ENCODE measurements at regions not wholly inside any gene's neighbourhood (a gene's known extent, or its start where the extent isn't known, plus 50 kb on each side); places are given as distances from the start of the nearest gene placed in this dataset.
"Not testable (repeated sequence)": the region's sequence is repeated elsewhere in the genome, so short reads cannot be mapped to it uniquely, and the experiment has no call there.

- Mint-ChIP-seq H3K36me3 (ENCODE audit: unreplicated experiment) (no peaks in the 10 kb centered on the region), H3K27me3 (ENCODE audit: unreplicated experiment) (no peaks in the 10 kb centered on the region), H3K27ac (ENCODE audit: unreplicated experiment) (no peak overlapping the region), H3K9me3 (ENCODE audit: unreplicated experiment) (no peaks in the 10 kb centered on the region), H3K4me3 (ENCODE audit: unreplicated experiment) (no peak overlapping the region), H3K4me1 (ENCODE audit: low read depth, unreplicated experiment) (no peaks in the 10 kb centered on the region)
- no peak for DNase-seq
- no peak for TF ChIP-seq CTCF (IDR thresholded peaks at IDR 0.05; ENCODE audit: partially characterized antibody, unreplicated experiment)
Measured at GRCh38 chr6:82524031-82524430, 160.4 kb downstream of the TPBG start.

GRCh38 chr6:82525775-82526495 is 162.3 kb downstream of the TPBG start:
- no peak for TF ChIP-seq CTCF (IDR thresholded peaks at IDR 0.05; ENCODE audit: partially characterized antibody, unreplicated experiment)
- no peak overlapping the region for H3K4me3 Mint-ChIP-seq (ENCODE audit: unreplicated experiment)
- DNase-seq, result no peak
- H3K4me1 Mint-ChIP-seq (ENCODE audit: low read depth, unreplicated experiment), result peaks cover 2% of the 10 kb centered on the region
- H3K27ac Mint-ChIP-seq (ENCODE audit: unreplicated experiment), result no peak overlapping the region
- H3K27me3 Mint-ChIP-seq (ENCODE audit: unreplicated experiment), result no peaks in the 10 kb centered on the region
- H3K36me3 Mint-ChIP-seq (ENCODE audit: unreplicated experiment), result no peaks in the 10 kb centered on the region
- H3K9me3 Mint-ChIP-seq (ENCODE audit: unreplicated experiment), result no peaks in the 10 kb centered on the region

- not testable (repeated sequence) for H3K27me3 Mint-ChIP-seq (ENCODE audit: unreplicated experiment)
- H3K27ac Mint-ChIP-seq (ENCODE audit: unreplicated experiment), result peak overlapping the region; percentile 53
Measured at GRCh38 chr6:82529960-82530460, 166.4 kb downstream of the TPBG start.

GRCh38 chr6:82534876-82535275 is 171.3 kb downstream of the TPBG start:
- H3K9me3 Mint-ChIP-seq (ENCODE audit: unreplicated experiment), result no peaks in the 10 kb centered on the region
- H3K36me3 Mint-ChIP-seq (ENCODE audit: unreplicated experiment), result no peaks in the 10 kb centered on the region
- H3K4me1 Mint-ChIP-seq (ENCODE audit: low read depth, unreplicated experiment), result peaks cover 3% of the 10 kb centered on the region
- H3K4me3 Mint-ChIP-seq (ENCODE audit: unreplicated experiment), result no peak overlapping the region
- DNase-seq, result no peak
- no peak overlapping the region for H3K27ac Mint-ChIP-seq (ENCODE audit: unreplicated experiment)
- no peak for TF ChIP-seq CTCF (IDR thresholded peaks at IDR 0.05; ENCODE audit: partially characterized antibody, unreplicated experiment)
- H3K27me3 Mint-ChIP-seq (ENCODE audit: unreplicated experiment), result peaks cover 2% of the 10 kb centered on the region

More at GRCh38 chr6:82529960-82530460, 166.4 kb downstream of the TPBG start:
- not testable (repeated sequence) for H3K36me3 Mint-ChIP-seq (ENCODE audit: unreplicated experiment); H3K4me1 Mint-ChIP-seq (ENCODE audit: low read depth, unreplicated experiment); DNase-seq; H3K9me3 Mint-ChIP-seq (ENCODE audit: unreplicated experiment); H3K4me3 Mint-ChIP-seq (ENCODE audit: unreplicated experiment)

- not testable (repeated sequence) for H3K36me3 Mint-ChIP-seq (ENCODE audit: unreplicated experiment); H3K27me3 Mint-ChIP-seq (ENCODE audit: unreplicated experiment); H3K4me3 Mint-ChIP-seq (ENCODE audit: unreplicated experiment); H3K27ac Mint-ChIP-seq (ENCODE audit: unreplicated experiment); H3K4me1 Mint-ChIP-seq (ENCODE audit: low read depth, unreplicated experiment); H3K9me3 Mint-ChIP-seq (ENCODE audit: unreplicated experiment); DNase-seq
Measured at GRCh38 chr6:82549480-82549879, 185.9 kb downstream of the TPBG start.

GRCh38 chr6:82551311-82551710 is 187.7 kb downstream of the TPBG start:
- not testable (repeated sequence) for H3K36me3 Mint-ChIP-seq (ENCODE audit: unreplicated experiment); H3K27ac Mint-ChIP-seq (ENCODE audit: unreplicated experiment); H3K4me1 Mint-ChIP-seq (ENCODE audit: low read depth, unreplicated experiment); H3K9me3 Mint-ChIP-seq (ENCODE audit: unreplicated experiment); H3K27me3 Mint-ChIP-seq (ENCODE audit: unreplicated experiment); H3K4me3 Mint-ChIP-seq (ENCODE audit: unreplicated experiment); DNase-seq
